Lower lobe of right lung (tissue), 2 donors: ENCODE measurements at regions not wholly inside any gene's neighbourhood (a gene's known extent, or its start where the extent isn't known, plus 50 kb on each side); places are given as distances from the start of the nearest gene placed in this dataset.

Experiments used
- ATAC-seq, 2 donors: fragments of 200-7000 bp; cut with Tn5 transposase; one replicate each; pipeline ENCODE4 v1.9.1; 2020 to 2022; ENCODE audit warnings: mild to moderate bottlenecking in 2 of 2, moderate library complexity in 2 of 2
- DNase-seq: peaks from one replicate; pipeline ENCODE4 v3.0.0-alpha.2; 2020
- H3K27ac ChIP-seq: fragments of 200-600 bp; one replicate; pipeline ENCODE4 v1.8.0; 2022
- H3K27me3 ChIP-seq: fragments of 200-600 bp; one replicate; pipeline ENCODE4 v1.8.0; 2022; ENCODE audit warnings: low read depth
- H3K36me3 ChIP-seq: fragments of 200-600 bp; one replicate; pipeline ENCODE4 v1.8.0; 2022; ENCODE audit warnings: mild to moderate bottlenecking
- H3K4me1 ChIP-seq: fragments of 200-600 bp; one replicate; pipeline ENCODE4 v1.8.0; 2022
- H3K4me3 ChIP-seq: fragments of 200-600 bp; one replicate; pipeline ENCODE4 v1.8.0; 2022; ENCODE audit warnings: mild to moderate bottlenecking
- H3K9me3 ChIP-seq: fragments of 200-600 bp; one replicate; pipeline ENCODE4 v1.8.0; 2022
- CTCF ChIP-seq: fragments of 200-600 bp; IDR thresholded peaks from one replicate; pipeline ENCODE4 v1.8.0; 2022; ENCODE audit warnings: antibody characterized with exemption, mild to moderate bottlenecking
- intact Hi-C: fragments of 100-400 bp; cut with DNase I; formaldehyde crosslinking; loops from one replicate; pipeline ENCODE4 v1.11.0; 2022
- donor health status: DM: no; HTN: yes; CAD: no; lungs with severe emphysema.

DNA sequence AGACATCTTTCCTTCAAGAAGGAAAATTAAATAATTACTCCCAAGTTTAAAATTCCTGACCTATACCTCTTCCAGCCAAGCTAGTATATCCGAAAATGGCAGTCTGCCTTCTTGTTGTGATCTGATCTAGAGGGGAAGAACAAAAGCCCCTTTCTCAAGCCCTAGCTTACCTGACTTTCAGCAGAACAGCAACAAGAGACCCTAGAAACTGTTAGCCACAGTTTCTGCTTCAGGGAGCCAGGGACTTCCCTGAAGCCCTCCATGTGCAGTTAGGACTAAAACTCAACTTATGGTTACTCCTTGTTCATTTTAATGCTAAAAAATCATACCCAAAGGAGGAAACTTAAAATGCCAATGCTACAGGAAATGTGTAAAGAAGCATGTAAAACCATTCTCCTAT lies 366.7 kb upstream of the CTNND2 start:
- Histone ChIP-seq H3K4me1 (no peaks in the 10 kb centered on the region), H3K4me3 (no peak overlapping the region), H3K27me3 (no peaks in the 10 kb centered on the region), H3K36me3 (no peaks in the 10 kb centered on the region), H3K27ac (no peak overlapping the region), H3K9me3 (no peaks in the 10 kb centered on the region)
- intact Hi-C loops, result no loop called here
- TF ChIP-seq CTCF, result no peak
- DNase-seq (no peak), ATAC-seq (no peak)

DNA sequence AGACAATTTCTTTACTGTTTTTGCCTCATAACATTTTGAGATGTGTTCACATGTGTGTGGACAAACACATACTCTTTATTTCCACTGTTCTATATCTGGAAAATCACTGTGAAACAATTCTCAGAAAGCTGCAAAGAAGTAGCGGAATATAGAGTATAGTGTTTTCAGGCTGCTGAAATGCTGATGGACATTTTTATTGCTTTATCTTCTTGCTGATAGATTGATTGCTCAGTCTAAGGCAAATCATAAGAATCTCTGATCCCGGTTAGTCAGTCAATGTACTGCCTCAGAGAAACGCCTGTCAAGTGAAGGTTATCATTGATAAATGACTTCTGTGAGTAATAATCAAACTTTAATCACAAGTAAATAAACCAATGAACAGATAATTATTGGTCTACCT lies 364.9 kb upstream of the CTNND2 start:
- ATAC-seq (no peak), DNase-seq (no peak)
- Histone ChIP-seq H3K36me3 (no peaks in the 10 kb centered on the region), H3K4me1 (no peaks in the 10 kb centered on the region), H3K9me3 (no peaks in the 10 kb centered on the region), H3K27me3 (no peaks in the 10 kb centered on the region), H3K4me3 (no peak overlapping the region), H3K27ac (no peak overlapping the region)
- no peak for TF ChIP-seq CTCF
- intact Hi-C loops, result no loop called here

DNA sequence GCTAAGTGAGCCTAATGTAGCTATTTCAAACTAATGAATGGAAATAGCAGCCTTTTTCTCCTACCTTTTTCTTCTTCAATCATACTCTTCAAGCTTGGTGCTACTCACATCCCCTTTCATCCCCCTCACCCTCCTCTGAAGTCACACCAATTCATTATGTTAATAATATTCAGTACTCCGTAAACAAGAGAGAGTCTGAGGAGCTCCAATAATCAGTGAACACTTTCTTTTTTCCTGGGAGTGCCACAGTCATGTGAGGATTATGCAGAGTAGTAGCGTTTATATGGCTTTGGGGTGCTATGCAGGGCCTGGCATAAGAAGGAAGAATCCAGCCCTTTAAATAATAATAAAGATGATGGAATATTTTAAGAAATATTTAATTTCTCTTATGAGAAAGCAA lies 354.3 kb upstream of the CTNND2 start:
- Histone ChIP-seq H3K27ac (no peak overlapping the region), H3K36me3 (no peaks in the 10 kb centered on the region), H3K27me3 (no peaks in the 10 kb centered on the region), H3K9me3 (no peaks in the 10 kb centered on the region), H3K4me1 (no peaks in the 10 kb centered on the region), H3K4me3 (no peak overlapping the region)
- no peak for TF ChIP-seq CTCF
- no peak for ATAC-seq
- no peak for DNase-seq
- intact Hi-C loops, result no loop called here

- intact Hi-C loops, result no loop called here
- H3K36me3 ChIP-seq, result no peaks in the 10 kb centered on the region
- no peak overlapping the region for H3K4me3 ChIP-seq
Measured at GRCh38 chr5:12250454-12250853, 346.2 kb upstream of the CTNND2 start.

DNA sequence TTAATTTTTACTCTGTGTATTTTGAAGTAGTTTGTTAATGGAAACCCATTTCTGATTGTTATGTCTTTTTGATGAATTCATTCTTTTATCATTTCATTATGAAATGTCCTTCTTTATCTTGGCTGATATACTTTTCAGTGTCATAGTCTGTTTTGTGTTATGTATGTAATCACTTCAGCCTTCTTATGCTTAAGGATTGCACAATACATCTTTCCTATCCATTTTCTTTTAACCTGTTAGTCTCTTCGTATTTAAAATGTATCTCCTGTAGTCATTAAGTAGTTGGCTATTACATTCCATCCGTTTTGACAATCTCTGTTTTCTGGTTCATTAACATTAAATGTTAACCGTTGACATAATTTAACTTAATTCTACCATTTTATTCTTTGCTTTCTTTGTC lies 344.6 kb upstream of the CTNND2 start:
- no peaks in the 10 kb centered on the region for H3K9me3 ChIP-seq
- H3K27ac ChIP-seq, result no peak overlapping the region
- no peaks in the 10 kb centered on the region for H3K4me1 ChIP-seq
- DNase-seq (no peak), ATAC-seq (no peak)
- TF ChIP-seq CTCF, result no peak
- no peaks in the 10 kb centered on the region for H3K36me3 ChIP-seq
- intact Hi-C loops, result no loop called here
- H3K27me3 ChIP-seq, result no peaks in the 10 kb centered on the region
- H3K4me3 ChIP-seq, result no peak overlapping the region

More at GRCh38 chr5:12250454-12250853, 346.2 kb upstream of the CTNND2 start:
- no peak for DNase-seq
- no peak for TF ChIP-seq CTCF
- no peak for ATAC-seq
- no peaks in the 10 kb centered on the region for H3K4me1 ChIP-seq
- no peak overlapping the region for H3K27ac ChIP-seq
- H3K27me3 ChIP-seq, result no peaks in the 10 kb centered on the region
- H3K9me3 ChIP-seq, result no peaks in the 10 kb centered on the region

DNA sequence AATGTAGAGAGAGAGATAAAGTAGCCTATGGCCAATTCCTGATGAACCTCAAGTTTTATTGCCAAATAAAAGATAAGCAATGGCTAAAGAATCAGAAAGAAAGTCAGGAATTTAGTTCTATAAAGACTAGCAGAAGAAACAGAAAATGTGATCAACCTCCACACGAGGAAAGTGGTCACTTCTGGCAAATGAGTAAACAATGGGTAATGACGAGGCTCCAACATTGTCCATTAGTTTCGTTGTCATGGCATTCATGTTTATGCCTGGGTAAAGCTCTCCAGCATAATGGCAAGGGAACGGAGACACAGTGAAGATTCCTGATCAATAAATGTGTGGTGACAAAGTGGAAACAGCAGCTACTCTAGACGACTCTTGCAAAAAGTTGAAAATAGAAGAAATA lies 341.8 kb upstream of the CTNND2 start:
- Histone ChIP-seq H3K9me3 (no peaks in the 10 kb centered on the region), H3K36me3 (no peaks in the 10 kb centered on the region), H3K4me3 (no peak overlapping the region), H3K4me1 (no peaks in the 10 kb centered on the region), H3K27ac (no peak overlapping the region), H3K27me3 (no peaks in the 10 kb centered on the region)
- TF ChIP-seq CTCF, result no peak
- DNase-seq (no peak), ATAC-seq (no peak)
- intact Hi-C loops, result no loop called here
